ENCODE measurements at regions not wholly inside any gene's neighbourhood (a gene's known extent, or its start where the extent isn't known, plus 50 kb on each side); places are given as distances from the start of the nearest gene placed in this dataset.

- TF ChIP-seq CTCF (IDR thresholded peaks at IDR 0.05; ENCODE audit: low read length, missing control alignments), result no peak
- no peak overlapping the region for H3K4me3 ChIP-seq (replicated peaks; ENCODE audit: low read depth, low read length)
- no peak for DNase-seq (ENCODE audit: low read depth)
Measured at GRCh38 chr3:73299184-73299691, 237.8 kb downstream of the EBLN2 start.

- H3K4me3 ChIP-seq (replicated peaks; ENCODE audit: low read depth, low read length), result no peak overlapping the region
- TF ChIP-seq CTCF (IDR thresholded peaks at IDR 0.05; ENCODE audit: low read length, missing control alignments), result no peak
- DNase-seq (ENCODE audit: low read depth), result no peak
Measured at GRCh38 chr3:73314151-73314951, 252.9 kb downstream of the EBLN2 start.

- DNase-seq (ENCODE audit: low read depth), result no peak
- TF ChIP-seq CTCF (IDR thresholded peaks at IDR 0.05; ENCODE audit: low read length, missing control alignments), result no peak
- H3K4me3 ChIP-seq (replicated peaks; ENCODE audit: low read depth, low read length), result no peak overlapping the region
Measured at GRCh38 chr3:73315706-73316105, 254.2 kb downstream of the EBLN2 start.

GRCh38 chr3:73319179-73319769 is 257.8 kb downstream of the EBLN2 start:
- DNase-seq (ENCODE audit: low read depth), result no peak
- no peak overlapping the region for H3K4me3 ChIP-seq (replicated peaks; ENCODE audit: low read depth, low read length)
- TF ChIP-seq CTCF (IDR thresholded peaks at IDR 0.05; ENCODE audit: low read length, missing control alignments), result no peak

GRCh38 chr3:73321286-73321999 is 260.0 kb downstream of the EBLN2 start:
- no peak overlapping the region for H3K4me3 ChIP-seq (replicated peaks; ENCODE audit: low read depth, low read length)
- no peak for TF ChIP-seq CTCF (IDR thresholded peaks at IDR 0.05; ENCODE audit: low read length, missing control alignments)
- no peak for DNase-seq (ENCODE audit: low read depth)

GRCh38 chr3:73324203-73325155 is 263.0 kb downstream of the EBLN2 start:
- DNase-seq (ENCODE audit: low read depth), result no peak

More at GRCh38 chr3:73324203-73325155, 263.0 kb downstream of the EBLN2 start:
- no peak for TF ChIP-seq CTCF (IDR thresholded peaks at IDR 0.05; ENCODE audit: low read length, missing control alignments)
- H3K4me3 ChIP-seq (replicated peaks; ENCODE audit: low read depth, low read length), result no peak overlapping the region
